ENCODE measurements at regions not wholly inside any gene's neighbourhood (a gene's known extent, or its start where the extent isn't known, plus 50 kb on each side); places are given as distances from the start of the nearest gene placed in this dataset.

DNA sequence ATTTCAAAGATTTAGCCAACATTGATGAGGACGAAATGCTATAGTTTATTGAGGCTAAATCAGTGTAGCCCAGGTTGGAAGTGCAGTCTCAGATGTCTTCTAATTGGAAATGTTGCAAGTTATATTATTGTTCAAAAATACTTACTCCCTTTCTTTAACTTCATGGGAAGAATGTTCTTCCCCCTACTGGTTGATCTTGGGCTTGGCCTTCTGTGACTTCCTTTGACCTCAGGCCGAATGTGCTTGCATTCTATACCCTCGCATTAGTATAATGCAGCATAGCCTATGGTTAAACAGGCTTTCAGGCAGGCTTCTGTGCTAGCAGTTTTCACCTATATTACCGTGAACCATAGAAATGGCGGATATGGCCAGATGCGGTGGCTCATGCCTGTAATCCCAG, 77.3 kb downstream of the RPE65 start:
- TF ChIP-seq, protein P1, sequence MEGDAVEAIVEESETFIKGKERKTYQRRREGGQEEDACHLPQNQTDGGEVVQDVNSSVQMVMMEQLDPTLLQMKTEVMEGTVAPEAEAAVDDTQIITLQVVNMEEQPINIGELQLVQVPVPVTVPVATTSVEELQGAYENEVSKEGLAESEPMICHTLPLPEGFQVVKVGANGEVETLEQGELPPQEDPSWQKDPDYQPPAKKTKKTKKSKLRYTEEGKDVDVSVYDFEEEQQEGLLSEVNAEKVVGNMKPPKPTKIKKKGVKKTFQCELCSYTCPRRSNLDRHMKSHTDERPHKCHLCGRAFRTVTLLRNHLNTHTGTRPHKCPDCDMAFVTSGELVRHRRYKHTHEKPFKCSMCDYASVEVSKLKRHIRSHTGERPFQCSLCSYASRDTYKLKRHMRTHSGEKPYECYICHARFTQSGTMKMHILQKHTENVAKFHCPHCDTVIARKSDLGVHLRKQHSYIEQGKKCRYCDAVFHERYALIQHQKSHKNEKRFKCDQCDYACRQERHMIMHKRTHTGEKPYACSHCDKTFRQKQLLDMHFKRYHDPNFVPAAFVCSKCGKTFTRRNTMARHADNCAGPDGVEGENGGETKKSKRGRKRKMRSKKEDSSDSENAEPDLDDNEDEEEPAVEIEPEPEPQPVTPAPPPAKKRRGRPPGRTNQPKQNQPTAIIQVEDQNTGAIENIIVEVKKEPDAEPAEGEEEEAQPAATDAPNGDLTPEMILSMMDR (IDR thresholded peaks at IDR 0.05; ENCODE audit: insufficient read depth, low read length, poor library complexity, severe bottlenecking) = no peak
- TF ChIP-seq EZH2phosphoT487 (conservative IDR thresholded peaks at IDR 0.05; ENCODE audit: low read length) = no peak
